Embryonic facial prominence (tissue), 1 donor: ENCODE measurements at regions not wholly inside any gene's neighbourhood (a gene's known extent, or its start where the extent isn't known, plus 50 kb on each side); places are given as distances from the start of the nearest gene placed in this dataset.
"Not testable (repeated sequence)": the region's sequence is repeated elsewhere in the genome, so short reads cannot be mapped to it uniquely, and the experiment has no call there.

Experiments used
- DNase-seq: peaks from one replicate; pipeline ENCODE4 v3.0.0-alpha.2; 2016; ENCODE audit errors: extremely low spot score

DNA sequence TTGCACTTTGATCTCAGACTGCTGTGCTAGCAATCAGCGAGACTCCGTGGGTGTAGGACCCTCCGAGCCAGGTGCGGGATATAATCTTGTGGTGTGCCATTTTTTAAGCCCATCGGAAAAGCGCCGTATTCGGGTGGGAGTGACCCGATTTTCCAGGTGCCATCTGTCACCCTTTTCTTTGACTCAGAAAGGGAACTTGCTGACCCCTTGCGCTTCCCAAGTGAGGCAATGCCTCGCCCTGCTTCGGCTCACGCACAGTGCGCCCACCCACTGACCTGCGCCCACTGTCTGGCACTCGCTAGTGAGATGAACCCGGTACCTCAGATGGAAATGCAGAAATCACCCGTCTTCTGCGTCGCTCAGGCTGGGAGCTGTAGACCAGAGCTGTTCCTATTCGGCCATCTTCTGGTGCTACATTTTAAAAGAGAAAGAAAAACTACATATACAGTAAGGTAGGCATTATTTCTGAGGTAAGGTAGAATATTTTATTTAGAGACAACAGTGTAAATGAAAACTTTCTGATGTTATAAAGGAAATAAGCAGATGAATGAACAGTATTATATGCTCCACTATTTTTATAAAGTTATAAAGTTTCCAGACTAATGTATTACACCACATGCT is 144.5 kb upstream of the CLNK start:
- not testable (repeated sequence) for DNase-seq

DNA sequence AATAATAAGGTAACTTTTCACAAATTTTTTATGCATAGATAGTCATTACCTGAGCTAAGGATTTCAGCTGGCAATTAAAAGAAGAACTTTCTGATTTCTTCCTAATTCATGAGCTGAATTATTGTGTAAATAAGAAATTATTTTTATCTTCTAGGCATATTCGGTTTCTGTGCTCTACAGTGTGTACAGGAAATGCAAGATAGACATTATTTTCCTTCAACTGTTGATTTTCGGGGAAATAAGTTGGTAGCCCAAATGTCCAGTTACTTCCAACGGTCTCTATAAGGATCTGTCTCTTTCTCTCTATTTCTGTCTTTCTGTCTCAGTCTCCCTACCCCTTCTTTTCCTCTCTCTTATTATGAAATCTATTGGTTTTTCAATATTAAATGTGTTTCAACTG is 137.3 kb upstream of the CLNK start:
- DNase-seq: no peak

DNA sequence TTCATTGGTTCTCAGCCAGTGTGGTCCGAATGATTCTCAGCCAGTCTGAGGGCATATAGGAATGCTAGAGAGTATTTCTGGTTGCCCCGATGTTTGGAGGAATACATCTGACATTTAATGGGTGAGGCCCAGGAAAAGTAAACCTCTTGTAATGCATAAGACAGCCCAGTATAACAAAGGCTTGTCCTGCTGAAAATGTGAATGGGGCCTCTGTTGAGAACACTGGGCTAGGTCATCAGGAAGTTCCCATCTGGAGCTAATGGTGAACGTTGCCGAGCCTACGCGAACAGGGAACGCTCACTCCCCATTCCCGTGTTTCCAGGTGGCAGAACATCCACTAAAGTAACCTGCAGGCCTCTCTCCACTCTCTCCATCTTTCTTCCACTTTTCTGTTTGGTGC is 132.0 kb upstream of the CLNK start:
- no peak for DNase-seq

DNA sequence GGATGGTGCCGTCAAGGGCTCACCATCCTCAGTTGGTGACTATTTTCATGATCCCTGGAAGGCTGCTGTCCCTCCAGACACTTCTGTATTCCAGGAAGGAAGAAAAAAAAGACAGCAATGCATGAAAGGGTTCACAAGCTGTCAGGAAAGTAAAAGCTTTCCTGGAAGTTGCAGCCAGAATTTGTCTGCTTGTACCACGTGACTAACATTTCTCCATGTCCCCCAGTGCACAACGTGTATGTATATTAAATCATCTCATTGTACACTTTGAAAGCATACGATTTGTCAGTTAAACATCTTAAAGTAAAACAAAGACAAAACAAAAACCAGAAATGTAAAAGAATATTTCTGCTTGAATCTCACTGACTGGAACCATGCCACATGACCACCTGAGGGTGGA is 127.4 kb upstream of the CLNK start:
- peak; percentile 23 for DNase-seq

DNA sequence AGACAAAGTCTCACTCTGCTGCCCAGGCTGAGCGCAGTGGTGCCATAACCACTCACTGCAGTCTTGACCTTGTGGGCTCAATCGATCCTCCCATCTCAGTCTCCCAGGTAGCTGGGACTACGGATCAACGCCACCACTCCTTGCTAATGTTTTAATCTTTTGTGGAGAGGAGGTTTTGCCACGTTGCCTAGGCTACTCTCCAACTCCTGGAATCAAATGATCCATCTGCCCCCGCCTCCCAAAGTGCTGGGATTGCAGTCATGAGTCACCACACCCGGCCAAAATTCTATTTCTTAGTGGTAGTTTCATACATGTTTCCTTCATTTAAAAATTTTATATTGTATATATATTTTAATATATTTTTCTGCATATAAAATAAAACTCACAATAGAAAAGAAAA is 125.8 kb upstream of the CLNK start:
- DNase-seq: no peak

DNA sequence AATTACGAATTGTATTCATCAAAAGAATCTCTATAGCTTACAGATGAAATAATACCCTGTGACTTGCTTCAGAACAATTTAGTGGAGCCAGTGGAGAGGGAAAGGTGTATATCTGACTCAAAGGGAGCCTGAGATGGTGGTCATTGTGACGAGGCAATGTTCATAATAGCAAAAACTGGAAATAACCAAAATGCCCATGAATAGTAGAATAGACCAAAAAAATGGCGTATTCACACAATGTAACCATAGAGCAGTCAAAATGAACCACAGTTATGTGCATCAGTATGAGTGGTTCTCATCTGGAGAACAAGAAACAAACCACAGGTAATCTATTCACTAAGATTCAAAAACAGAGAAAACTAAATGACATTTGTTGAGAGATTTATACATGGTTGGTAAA is 125.3 kb upstream of the CLNK start:
- DNase-seq: no peak

DNA sequence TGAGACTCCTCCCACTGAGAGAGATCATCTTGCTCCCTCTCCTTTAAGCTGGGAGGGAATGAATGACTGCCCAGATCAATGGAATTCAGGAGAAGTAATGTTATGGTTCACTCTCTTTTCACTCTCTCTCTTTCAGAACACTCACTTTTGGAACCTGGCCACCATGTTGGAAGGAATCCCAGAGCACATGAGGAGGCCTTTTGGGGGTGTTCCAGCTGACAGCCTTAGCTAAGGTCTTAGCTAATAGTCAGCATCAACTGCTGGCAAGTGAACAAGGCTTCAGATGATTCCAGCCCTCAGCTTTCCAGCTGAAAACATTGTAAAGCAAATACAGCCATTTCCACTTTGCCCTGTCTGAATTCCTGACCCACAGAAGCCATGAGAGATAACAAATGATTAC is 124.0 kb upstream of the CLNK start:
- DNase-seq: peak; percentile 10

DNA sequence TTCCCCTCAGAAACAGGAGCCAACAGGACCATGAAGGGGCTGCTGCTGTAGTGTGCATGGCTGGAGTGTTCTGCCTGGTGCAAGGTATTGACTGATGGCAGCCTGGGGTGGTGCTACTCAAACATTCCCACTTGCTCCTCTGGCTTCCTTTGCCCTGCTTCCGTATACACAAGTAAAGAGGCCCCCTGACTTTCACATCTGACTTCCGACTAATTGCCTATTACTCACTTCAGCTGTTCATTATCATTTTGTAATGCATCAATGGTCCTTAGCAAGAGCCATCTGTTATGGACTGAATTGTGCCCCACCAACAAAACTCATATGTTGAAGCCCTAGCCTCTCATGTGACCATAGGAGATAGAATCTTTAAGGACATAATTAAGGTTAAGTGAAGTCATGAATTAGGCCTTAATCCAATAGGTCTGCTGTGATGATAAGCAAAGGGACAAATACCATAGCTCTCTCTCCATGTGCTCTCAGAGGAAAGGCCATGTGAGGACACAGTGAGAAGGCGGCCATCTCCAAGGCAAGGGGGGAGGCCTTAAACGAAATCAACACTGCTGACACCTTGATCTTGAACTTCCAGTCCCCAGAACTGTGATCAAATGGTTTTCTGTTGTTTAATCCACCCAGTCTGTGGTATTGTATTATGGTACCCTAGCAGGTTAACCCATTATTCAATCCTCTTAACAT is 122.5 kb upstream of the CLNK start:
- no peak for DNase-seq

DNA sequence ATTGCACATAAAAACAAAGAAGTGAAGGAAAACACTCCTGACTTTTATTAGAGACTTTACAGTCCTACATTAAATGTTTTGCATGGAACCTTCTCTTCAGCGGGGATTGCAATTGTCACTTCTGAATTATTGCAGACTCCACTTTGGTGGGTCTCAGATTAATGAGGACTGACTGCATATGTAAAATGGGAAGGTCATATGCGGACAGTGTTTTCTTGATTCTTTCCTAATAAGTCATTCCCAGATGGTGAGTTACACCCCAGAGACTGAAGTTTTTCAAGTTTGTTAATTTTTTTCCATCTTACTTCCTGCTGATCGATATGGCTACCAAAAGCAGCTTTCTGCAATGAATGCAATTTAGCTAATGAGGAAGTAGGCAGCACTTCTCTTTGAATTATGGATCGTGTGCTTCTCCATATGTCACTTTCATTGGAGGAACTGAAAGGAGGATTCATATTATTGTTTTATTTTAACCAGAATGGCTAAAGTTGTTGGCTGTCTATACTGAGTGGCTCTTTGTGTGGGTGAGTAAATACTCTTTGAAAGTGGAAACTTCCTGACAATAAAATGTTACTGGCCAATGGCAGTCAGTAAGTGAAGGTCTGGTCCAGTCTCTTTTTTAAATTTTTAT is 119.3 kb upstream of the CLNK start:
- DNase-seq: no peak

DNA sequence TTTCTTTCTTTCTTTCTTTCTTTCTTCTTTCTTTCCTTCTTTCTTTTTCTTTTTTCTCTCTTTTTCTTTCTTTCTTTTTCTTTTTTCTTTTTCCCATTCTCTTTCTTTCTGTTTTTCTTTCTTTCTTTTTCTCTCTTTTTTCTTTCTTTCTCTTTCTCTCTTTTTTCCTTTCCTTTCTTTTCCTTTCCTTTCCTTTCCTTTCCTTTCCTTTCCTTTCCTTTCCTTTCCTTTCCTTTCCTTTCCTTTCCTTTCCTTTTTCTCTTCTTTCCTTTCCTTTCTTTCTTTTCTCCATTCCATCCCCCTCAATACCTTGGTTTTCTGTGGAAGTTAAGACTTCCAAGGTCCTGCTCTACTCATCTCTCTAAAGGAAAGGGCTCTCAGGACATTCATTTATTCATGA is 102.8 kb upstream of the CLNK start:
- DNase-seq: no peak

DNA sequence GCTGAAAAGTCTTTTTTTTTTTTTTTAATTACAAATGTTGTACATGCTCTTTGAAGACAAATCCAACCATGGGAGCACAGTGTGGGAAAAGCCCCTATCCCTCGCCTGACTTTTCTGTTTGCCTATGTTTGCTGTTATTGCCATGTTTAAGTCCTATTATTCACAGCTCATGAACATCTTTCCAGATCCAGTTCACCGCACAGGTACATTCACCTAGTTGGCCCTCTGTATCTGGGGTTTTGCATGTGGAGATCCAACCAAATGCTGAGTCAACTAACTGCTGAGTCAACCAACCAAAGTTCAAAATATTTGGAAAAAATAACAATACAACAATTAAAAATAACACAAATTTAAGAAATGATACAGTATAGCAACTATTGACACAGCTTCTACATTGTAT is 100.1 kb upstream of the CLNK start:
- DNase-seq: no peak

DNA sequence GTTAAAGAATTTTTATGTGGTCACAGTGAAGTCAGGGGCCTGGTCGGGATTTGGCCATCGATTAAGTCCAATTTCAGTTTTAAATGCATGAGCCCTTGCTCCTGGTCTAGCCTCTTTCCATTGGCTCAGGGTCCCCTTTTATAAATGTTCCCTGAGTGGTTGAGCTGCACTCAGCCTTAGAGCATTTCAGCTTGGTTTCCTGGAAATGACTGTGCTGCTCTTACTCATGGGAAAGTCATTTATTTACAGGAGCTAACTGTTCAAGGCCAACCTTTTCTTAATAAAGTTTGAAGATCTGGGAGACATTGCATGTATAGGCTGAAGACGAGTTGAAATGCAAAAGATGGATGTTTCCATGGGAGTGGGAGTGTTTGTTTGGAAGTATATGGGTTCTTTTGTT is 98.8 kb upstream of the CLNK start:
- DNase-seq: no peak

DNA sequence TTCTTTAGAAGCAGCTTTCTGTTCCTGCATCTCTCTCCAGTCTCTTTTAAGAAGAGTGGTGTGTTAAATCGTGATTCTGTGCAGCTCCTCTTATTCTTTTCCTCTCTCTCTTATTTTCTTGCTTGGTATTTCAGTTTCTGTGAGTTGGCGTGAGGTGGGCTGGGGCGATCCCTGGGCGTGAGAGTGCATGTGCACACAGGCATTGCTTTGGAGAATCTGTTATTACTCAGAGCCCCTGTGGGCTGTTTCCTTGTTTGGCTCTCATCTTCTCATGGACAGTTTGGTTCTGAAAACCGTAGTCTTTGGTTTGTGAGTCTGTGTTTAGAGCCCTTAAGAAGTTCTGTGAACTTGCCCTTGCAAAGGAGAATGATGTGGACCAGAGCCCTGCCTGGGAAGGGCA is 97.2 kb upstream of the CLNK start:
- DNase-seq: no peak

DNA sequence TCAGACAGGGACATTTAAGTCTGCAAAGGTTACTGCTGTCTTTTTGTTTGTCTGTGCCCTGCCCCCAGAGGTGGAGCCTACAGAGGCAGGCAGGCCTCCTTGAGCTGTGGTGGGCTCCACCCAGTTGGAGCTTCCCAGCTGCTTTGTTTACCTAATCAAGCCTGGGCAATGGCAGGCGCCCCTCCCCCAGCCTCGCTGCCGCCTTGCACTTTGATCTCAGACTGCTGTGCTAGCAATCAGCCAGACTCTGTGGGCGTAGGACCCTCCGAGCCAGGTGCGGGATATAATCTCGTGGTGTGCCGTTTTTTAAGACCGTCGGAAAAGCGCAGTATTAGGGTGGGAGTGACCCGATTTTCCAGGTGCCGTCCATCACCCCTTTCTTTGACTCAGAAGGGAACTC is 96.2 kb upstream of the CLNK start:
- DNase-seq: not testable (repeated sequence)

DNA sequence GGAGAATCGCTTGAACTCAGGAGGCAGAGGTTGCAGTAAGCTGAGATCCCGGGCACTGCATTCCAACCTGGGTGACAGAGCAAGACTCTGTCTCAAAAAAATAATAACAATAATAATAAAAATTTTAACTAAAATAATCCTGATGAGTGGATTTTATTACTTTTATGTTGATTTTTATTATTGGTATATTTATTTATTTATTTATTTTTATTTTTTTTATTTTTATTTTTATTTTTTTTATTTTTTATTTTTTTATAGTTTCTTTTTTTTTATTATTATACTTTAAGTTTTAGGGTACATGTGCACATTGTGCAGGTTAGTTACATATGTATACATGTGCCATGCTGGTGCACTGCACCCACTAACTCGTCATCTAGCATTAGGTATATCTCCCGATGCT is 90.6 kb upstream of the CLNK start:
- DNase-seq: not testable (repeated sequence)

DNA sequence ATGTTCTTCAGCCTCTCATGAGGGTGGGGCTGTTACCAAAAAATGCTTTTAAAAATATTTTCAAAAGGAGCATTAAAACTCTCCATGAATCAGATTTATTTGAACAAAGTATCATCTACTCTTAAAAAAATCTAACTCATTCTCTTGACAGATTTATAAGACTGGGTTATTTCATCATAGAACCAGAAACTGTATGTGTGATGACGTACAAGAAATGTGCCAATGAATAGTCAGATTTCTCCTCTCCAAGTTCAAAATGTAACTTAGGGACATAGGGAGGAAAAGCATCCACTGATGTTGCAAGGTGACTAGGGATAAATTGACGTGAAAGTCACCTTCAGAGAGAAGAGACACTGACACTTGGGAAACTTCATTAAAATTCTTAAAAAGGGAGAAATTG is 89.1 kb upstream of the CLNK start:
- no peak for DNase-seq

DNA sequence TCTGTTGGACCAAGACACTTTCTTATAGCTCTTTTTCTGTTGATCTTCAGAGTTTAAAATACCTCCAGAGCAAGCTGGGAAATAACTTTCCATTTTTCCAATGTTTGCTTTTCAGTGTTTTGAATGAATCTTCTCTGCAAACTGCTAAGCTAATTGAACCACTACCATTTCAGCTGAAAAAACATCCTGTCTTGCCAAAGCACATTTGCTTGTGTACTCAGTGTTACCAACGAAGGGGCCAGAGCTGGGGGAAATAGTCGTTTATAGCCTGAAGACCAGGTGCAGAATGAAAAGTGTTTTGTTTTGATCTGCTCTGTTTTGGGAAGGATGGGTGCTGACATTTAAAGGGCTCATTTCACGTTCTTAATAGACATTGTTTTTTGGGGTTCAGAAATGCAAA is 88.4 kb upstream of the CLNK start:
- DNase-seq: no peak

DNA sequence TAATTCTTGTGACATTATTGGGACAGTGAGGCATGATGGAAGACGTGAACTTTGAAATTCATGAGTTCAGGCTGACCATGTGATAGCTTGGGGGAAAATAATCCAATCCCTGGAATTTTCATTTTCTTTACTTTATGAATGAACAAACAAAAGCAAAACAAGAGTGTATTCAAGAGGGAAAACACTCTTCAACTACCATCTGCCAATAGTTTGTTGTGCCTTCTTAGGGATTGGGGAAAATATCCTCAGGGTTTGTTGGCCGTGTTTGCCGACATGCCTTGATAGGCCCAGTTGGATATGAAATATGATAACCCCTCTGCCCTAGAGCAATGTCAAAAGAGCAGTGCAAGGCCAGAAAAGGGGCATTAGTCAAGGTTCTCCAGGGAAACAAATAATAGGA is 80.8 kb upstream of the CLNK start:
- DNase-seq: no peak

DNA sequence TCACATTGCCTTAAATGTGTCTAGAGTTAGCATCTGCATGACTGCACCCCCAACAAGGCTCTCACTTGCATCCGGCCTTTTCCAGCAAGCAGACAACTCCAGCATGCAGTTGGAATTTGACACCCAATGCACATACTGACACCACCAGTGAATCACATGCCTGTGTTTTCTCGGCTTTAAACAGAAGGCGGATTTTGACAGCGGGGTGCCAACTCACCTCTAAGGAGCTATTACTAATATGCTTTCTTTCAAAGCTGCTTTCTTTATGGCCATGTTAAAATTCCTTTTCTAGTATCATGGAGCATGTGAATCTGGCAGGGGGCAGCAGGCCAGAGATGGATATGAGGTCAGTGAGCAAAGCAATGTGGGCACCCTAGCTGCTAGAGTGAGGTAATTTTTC is 78.0 kb upstream of the CLNK start:
- DNase-seq: no peak

DNA sequence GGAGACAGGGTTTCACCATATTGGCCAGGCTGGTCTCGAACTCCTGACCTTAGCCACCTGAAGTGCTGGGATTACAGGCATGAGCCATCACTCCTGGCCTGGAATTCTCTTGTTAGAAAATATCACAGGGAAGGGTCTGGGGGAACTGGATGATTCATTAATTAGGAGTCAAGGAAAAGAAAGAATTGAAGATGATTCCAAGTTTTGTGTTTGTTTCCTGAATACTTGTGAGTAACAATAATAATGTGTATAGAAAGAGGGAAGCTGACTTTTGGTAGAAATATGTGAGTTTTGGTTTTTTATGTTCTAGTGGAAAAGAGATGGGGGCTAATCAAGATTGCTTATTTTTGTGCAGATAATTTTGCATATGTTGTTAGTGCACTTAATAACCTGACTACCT is 77.3 kb upstream of the CLNK start:
- no peak for DNase-seq

DNA sequence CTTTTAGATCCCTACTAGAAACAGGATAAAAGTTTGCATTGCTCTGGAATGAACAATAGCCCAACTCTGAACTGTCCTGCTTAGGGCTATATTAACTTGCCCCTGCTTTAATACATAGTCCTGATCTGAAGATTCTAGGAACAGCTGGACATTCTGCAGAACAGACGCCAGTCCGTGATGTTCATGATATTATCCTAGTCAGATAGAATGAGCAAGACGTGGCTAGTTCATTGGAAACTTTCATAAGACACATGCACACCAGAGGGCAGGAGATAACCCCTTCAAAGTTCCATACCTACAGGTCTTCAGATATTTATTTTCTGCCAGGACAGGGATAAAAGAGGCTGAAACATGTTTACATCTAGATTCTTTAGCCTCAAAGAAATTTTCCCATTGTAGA is 75.5 kb upstream of the CLNK start:
- DNase-seq: no peak

DNA sequence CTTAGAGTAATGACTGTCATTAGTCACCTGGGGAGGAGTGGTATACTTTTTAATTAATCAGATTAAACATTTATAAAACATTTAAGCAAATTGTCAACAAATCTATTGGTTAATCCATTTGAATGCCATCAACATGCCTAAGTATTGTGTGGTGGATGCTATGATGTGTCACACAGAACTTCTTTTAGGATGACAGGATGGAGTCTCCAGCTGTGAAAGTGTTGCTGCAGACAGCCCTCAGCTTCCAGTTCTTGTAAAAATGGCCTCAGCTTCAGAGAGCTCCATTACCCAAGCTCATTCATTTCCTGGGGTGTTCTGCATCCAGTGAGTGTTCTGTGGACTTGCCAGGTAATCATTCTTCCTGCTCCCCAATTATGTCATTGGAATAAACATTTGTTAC is 74.3 kb upstream of the CLNK start:
- no peak for DNase-seq

DNA sequence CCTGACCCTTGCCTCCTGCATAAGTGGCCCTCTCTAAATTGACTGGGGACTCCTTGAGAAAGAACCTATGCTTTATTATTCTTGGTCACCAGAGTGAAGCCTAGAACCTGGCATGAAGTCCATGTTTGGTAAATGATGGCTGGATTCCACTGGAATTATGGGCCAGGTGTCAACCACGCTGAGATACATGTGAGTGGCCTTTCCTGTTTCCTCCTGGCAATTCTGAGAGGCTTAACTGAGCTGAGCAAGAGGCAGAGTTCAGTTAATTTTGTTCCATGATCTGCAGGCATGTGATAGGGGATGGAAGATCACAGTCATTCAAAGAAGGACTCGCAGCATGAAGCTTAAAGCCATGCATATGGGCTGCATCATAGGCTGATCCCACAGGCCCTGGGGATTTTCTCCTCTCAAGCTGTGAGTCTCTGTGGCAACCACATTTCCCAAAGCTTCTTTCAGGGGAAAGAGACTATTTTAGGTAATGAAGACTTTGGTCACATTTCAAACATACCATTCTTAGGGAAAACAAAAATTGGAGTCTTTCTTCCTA is 69.4 kb upstream of the CLNK start:
- no peak for DNase-seq
